H1 (cell line): ENCODE measurements at regions not wholly inside any gene's neighbourhood (a gene's known extent, or its start where the extent isn't known, plus 50 kb on each side); places are given as distances from the start of the nearest gene placed in this dataset.

Experiments
- CTCF ChIA-PET: fragments of 300-600 bp; sonication (Branson Sonifier 250); formaldehyde crosslinking; loops from one replicate; lab custom pipeline; 2021; ENCODE audit not compliant: partially characterized antibody; lab: Charles Lee
- POLR2A ChIA-PET: fragments of 300-600 bp; sonication (Branson Sonifier 250); formaldehyde crosslinking; loops from one replicate; lab custom pipeline; 2021; ENCODE audit warnings: inconsistent platforms; ENCODE audit not compliant: partially characterized antibody; lab: Charles Lee
- DNase-seq, 2 experiments: peaks; one replicate each; pipeline versions ENCODE4 v3.0.0 to v3.0.0-alpha.2; 2010 to 2022; ENCODE audit warnings: low spot score in 2 of 2, low read depth in 1 of 2, mixed read lengths in 1 of 2
- FAIRE-seq: peaks from 2 replicates; lab custom pipeline; 2011; peaks lifted over from hg19 to GRCh38; lab: Jason Lieb, UNC
- H2AFZ ChIP-seq: 2 replicates; pipeline ENCODE4 v1.8.1; 2012; ENCODE audit warnings: low read length, inconsistent platforms
- H2AK5ac ChIP-seq: 2 replicates; pipeline ENCODE4 v1.6.1; 2013; ENCODE audit warnings: low read depth, low read length
- H2BK120ac ChIP-seq: replicated peaks from 2 replicates; pipeline ENCODE3; 2013; ENCODE audit warnings: low read depth, low read length, inconsistent platforms
- H2BK12ac ChIP-seq: 2 replicates; pipeline ENCODE4 v1.6.1; 2013; ENCODE audit warnings: low read depth, low read length
- H2BK15ac ChIP-seq: 2 replicates; pipeline ENCODE4 v1.6.1; 2013; ENCODE audit warnings: low read length
- H2BK20ac ChIP-seq: 2 replicates; pipeline ENCODE4 v1.6.1; 2013; ENCODE audit warnings: low read length
- H2BK5ac ChIP-seq: 2 replicates; pipeline ENCODE4 v1.6.1; 2013; ENCODE audit warnings: low read depth, low read length
- H3K14ac ChIP-seq: 2 replicates; pipeline ENCODE4 v1.6.1; 2013; ENCODE audit warnings: inconsistent platforms; ENCODE audit not compliant: insufficient read length
- H3K18ac ChIP-seq: 2 replicates; pipeline ENCODE4 v1.6.1; 2013; ENCODE audit warnings: low read length; ENCODE audit errors: extremely low read depth
- H3K23ac ChIP-seq: 2 replicates; pipeline ENCODE4 v1.6.1; 2013; ENCODE audit warnings: inconsistent platforms; ENCODE audit not compliant: insufficient read length
- H3K23me2 ChIP-seq: 2 replicates; pipeline ENCODE4 v1.6.1; 2013; ENCODE audit warnings: low read depth, low read length
- H3K27ac ChIP-seq: 2 replicates; pipeline ENCODE4 v1.6.1; 2011; ENCODE audit warnings: low read depth, low read length, inconsistent platforms
- H3K27me3 ChIP-seq, 4 experiments: replicated peaks in 1 of 4; 1 replicate in 1 of 4; 2 replicates in 3 of 4; pipeline versions ENCODE4 v1.6.1 to v1.8.1; 2011 to 2013; ENCODE audit warnings: low read length in 3 of 4, mild to moderate bottlenecking in 3 of 4, inconsistent platforms in 2 of 4, mixed read lengths in 2 of 4, moderate library complexity in 1 of 4; ENCODE audit not compliant: control insufficient read depth in 3 of 4, insufficient read depth in 3 of 4; ENCODE audit errors: extremely low read depth in 1 of 4
- H3K36me3 ChIP-seq, 4 experiments: 2 replicates each; pipeline versions ENCODE4 v1.6.1 to v1.8.1; 2011 to 2013; ENCODE audit warnings: mild to moderate bottlenecking in 4 of 4, low read length in 3 of 4, moderate library complexity in 2 of 4, control low read depth in 1 of 4, inconsistent platforms in 1 of 4; ENCODE audit not compliant: insufficient read depth in 4 of 4, control insufficient read depth in 2 of 4
- H3K4ac ChIP-seq: replicated peaks from 2 replicates; pipeline ENCODE3; 2013; ENCODE audit warnings: low read length, low read depth, mixed read lengths, inconsistent platforms; ENCODE audit not compliant: insufficient read length
- H3K4me1 ChIP-seq, 4 experiments: replicated peaks in 1 of 4; 1 replicate in 1 of 4; 2 replicates in 3 of 4; pipeline versions ENCODE4 v1.6.1 to v1.8.1; 2011 to 2013; ENCODE audit warnings: low read length in 3 of 4, inconsistent platforms in 2 of 4, mixed read lengths in 1 of 4; ENCODE audit not compliant: insufficient read depth in 4 of 4, control insufficient read depth in 3 of 4
- H3K4me2 ChIP-seq, 2 experiments: 2 replicates each; pipeline versions ENCODE4 v1.6.1 to v1.8.1; 2011 to 2013; ENCODE audit warnings: low read depth in 2 of 2, low read length in 2 of 2, control low read depth in 1 of 2, inconsistent platforms in 1 of 2, mild to moderate bottlenecking in 1 of 2; ENCODE audit not compliant: insufficient read depth in 1 of 2
- H3K4me3 ChIP-seq, 4 experiments: fragments of 200-600, 300-600 bp in 1 of 4; sonication (generic), shearing (Covaris generic), sonication (Bioruptor Twin) in 1 of 4; 2 replicates each; pipeline versions ENCODE4 v1.5.1 to v1.8.1; 2011 to 2016; ENCODE audit warnings: low read length in 4 of 4, low read depth in 3 of 4, control low read depth in 2 of 4, inconsistent platforms in 2 of 4, mild to moderate bottlenecking in 2 of 4, mixed read lengths in 1 of 4, moderate library complexity in 1 of 4; ENCODE audit not compliant: insufficient read depth in 2 of 4; ENCODE audit errors: extremely low read depth in 1 of 4
- H3K56ac ChIP-seq: replicated peaks from 2 replicates; pipeline ENCODE3; 2013; ENCODE audit warnings: low read depth, mild to moderate bottlenecking, mixed read lengths, low read length, inconsistent platforms; ENCODE audit not compliant: insufficient read length
- H3K79me1 ChIP-seq: 2 replicates; pipeline ENCODE4 v1.6.1; 2013; ENCODE audit warnings: low read depth, low read length, control low read depth
- H3K79me2 ChIP-seq, 2 experiments: 2 replicates each; pipeline versions ENCODE4 v1.6.1 to v1.8.1; 2012 to 2013; ENCODE audit warnings: low read length in 2 of 2, mild to moderate bottlenecking in 2 of 2, inconsistent platforms in 1 of 2; ENCODE audit not compliant: insufficient read depth in 2 of 2, control insufficient read depth in 1 of 2
- H3K9ac ChIP-seq, 4 experiments: replicated peaks in 1 of 4; 1 replicate in 1 of 4; 2 replicates in 3 of 4; pipeline versions ENCODE4 v1.6.1 to v1.8.1; 2011 to 2013; ENCODE audit warnings: low read depth in 3 of 4, low read length in 3 of 4, control low read depth in 2 of 4, mild to moderate bottlenecking in 2 of 4, moderate library complexity in 2 of 4, inconsistent platforms in 1 of 4; ENCODE audit errors: extremely low read depth in 1 of 4
- H3K9me3 ChIP-seq, 2 experiments: 2 replicates each; pipeline versions ENCODE4 v1.6.1 to v1.8.1; 2012 to 2013; ENCODE audit warnings: mild to moderate bottlenecking in 2 of 2, moderate library complexity in 2 of 2, control low read depth in 1 of 2, inconsistent platforms in 1 of 2, low read depth in 1 of 2, low read length in 1 of 2, mixed read lengths in 1 of 2; ENCODE audit not compliant: insufficient read depth in 2 of 2
- H4K20me1 ChIP-seq, 2 experiments: replicated peaks in 1 of 2; 2 replicates each; pipeline versions ENCODE3 to v1.8.1; 2011 to 2013; ENCODE audit warnings: inconsistent platforms in 2 of 2, low read length in 2 of 2, mild to moderate bottlenecking in 1 of 2; ENCODE audit not compliant: insufficient read depth in 2 of 2, control insufficient read depth in 1 of 2
- H4K5ac ChIP-seq: 2 replicates; pipeline ENCODE4 v1.6.1; 2013; ENCODE audit warnings: low read length, low read depth, mixed read lengths, inconsistent platforms; ENCODE audit not compliant: insufficient read length
- H4K8ac ChIP-seq: 2 replicates; pipeline ENCODE4 v1.8.0; 2013; ENCODE audit warnings: mild to moderate bottlenecking, moderate library complexity, low read length, inconsistent platforms; ENCODE audit not compliant: insufficient read depth; ENCODE audit errors: extremely low read depth
- H4K91ac ChIP-seq: replicated peaks from 2 replicates; pipeline ENCODE3; 2013; ENCODE audit warnings: low read length, mixed read lengths, inconsistent platforms; ENCODE audit not compliant: insufficient read length
- BACH1 ChIP-seq: IDR thresholded peaks from 2 replicates; pipeline ENCODE4 v1.6.1; 2012; ENCODE audit warnings: low read length, improper control_type of control experiment
- CBX8 ChIP-seq: fragments of 300-800, 300-1000 bp; sonication (generic); IDR thresholded peaks from 2 replicates; pipeline ENCODE4 v1.7.1; 2016; ENCODE audit warnings: low read depth, low read length, borderline replicate concordance
- CTBP2 ChIP-seq: IDR thresholded peaks from 2 replicates; pipeline ENCODE4 v1.7.0; 2011; ENCODE audit warnings: borderline replicate concordance, mild to moderate bottlenecking, moderate library complexity, mixed read lengths, low read length; ENCODE audit not compliant: insufficient read depth, insufficient read length
- EP300 ChIP-seq, 2 experiments: IDR thresholded peaks; 1 replicate in 1 of 2; 2 replicates in 1 of 2; pipeline ENCODE4 v1.6.1; 2011 to 2012; ENCODE audit warnings: low read depth in 2 of 2, low read length in 2 of 2, mild to moderate bottlenecking in 2 of 2, borderline replicate concordance in 1 of 2, inconsistent platforms in 1 of 2, moderate library complexity in 1 of 2
- EZH2 ChIP-seq: fragments of 200-600 bp; sonication (generic); IDR thresholded peaks from 2 replicates; pipeline ENCODE4 v1.7.1; 2012; ENCODE audit warnings: low read depth, mild to moderate bottlenecking, moderate library complexity, low read length, inconsistent platforms; ENCODE audit not compliant: severe bottlenecking
- HDAC2 ChIP-seq, 2 experiments: fragments of 300-600 bp in 1 of 2; sonication (generic) in 1 of 2; IDR thresholded peaks; 2 replicates each; pipeline ENCODE4 v1.6.1; 2011 to 2012; ENCODE audit warnings: low read depth in 2 of 2, low read length in 2 of 2, mild to moderate bottlenecking in 2 of 2, moderate library complexity in 2 of 2, borderline replicate concordance in 1 of 2, inconsistent platforms in 1 of 2
- KDM5A ChIP-seq: fragments of 200-600 bp; IDR thresholded peaks from 2 replicates; pipeline ENCODE4 v1.7.1; 2012; ENCODE audit warnings: mild to moderate bottlenecking, low read length, inconsistent platforms, mixed read lengths
- MAFK ChIP-seq: IDR thresholded peaks from 2 replicates; pipeline ENCODE4 v1.6.1; 2012; ENCODE audit warnings: low read depth, mild to moderate bottlenecking, improper control_type of control experiment, low read length
- POLR2A ChIP-seq, 2 experiments: IDR thresholded peaks; 1 replicate in 1 of 2; 2 replicates in 1 of 2; pipeline ENCODE4 v1.6.1; 2011; ENCODE audit warnings: low read depth in 2 of 2, low read length in 2 of 2, mild to moderate bottlenecking in 2 of 2; ENCODE audit errors: control extremely low read depth in 1 of 2
- RXRA ChIP-seq: IDR thresholded peaks from 2 replicates; pipeline ENCODE4 v1.6.1; 2011; ENCODE audit warnings: low read depth, mild to moderate bottlenecking, low read length, moderate library complexity; ENCODE audit not compliant: insufficient read depth
- SP2 ChIP-seq: IDR thresholded peaks from 2 replicates; pipeline ENCODE4 v1.6.1; 2012; ENCODE audit warnings: mild to moderate bottlenecking, low read length, inconsistent platforms
- SUZ12 ChIP-seq: fragments of 200-600 bp; sonication (generic); IDR thresholded peaks from 2 replicates; pipeline ENCODE4 v1.6.1; 2012; ENCODE audit warnings: mild to moderate bottlenecking, inconsistent platforms, low read length, moderate library complexity, mixed read lengths
- TCF12 ChIP-seq: IDR thresholded peaks from 2 replicates; pipeline ENCODE4 v1.6.1; 2011; ENCODE audit warnings: low read depth, mild to moderate bottlenecking, low read length
- WGBS, 2 experiments: shearing (Covaris generic) in 1 of 2; methylation state at CpG; one replicate each; pipeline versions ENCODE4 v1.1.6 to v1.1.7; 2013 to 2015; ENCODE audit warnings: low lambda C conversion rate in 2 of 2, mixed read lengths in 2 of 2, inconsistent platforms in 1 of 2, low coverage in 1 of 2, missing lambda C conversion rate in 1 of 2; ENCODE audit not compliant: insufficient replicate concordance in 2 of 2, insufficient coverage in 1 of 2, insufficient read length in 1 of 2; ENCODE audit errors: extremely low coverage in 1 of 2, missing lambda C conversion rate in 1 of 2; 5-methylcytosine and 5-hydroxymethylcytosine counted together
- TF ChIP-seq, protein P1 (sequence below): IDR thresholded peaks from 2 replicates; pipeline ENCODE4 v1.6.1; 2012; ENCODE audit warnings: inconsistent platforms

- Histone ChIP-seq H3K4me2 (no peak overlapping the region), H2AFZ (no peak overlapping the region), H3K23me2 (no peaks in the 10 kb centered on the region), H3K9ac (no peak overlapping the region), H2BK20ac (no peak overlapping the region), H4K5ac (no peak overlapping the region), H4K20me1 (no peaks in the 10 kb centered on the region), H3K4me1 (no peaks in the 10 kb centered on the region), H3K79me1 (no peaks in the 10 kb centered on the region), H3K23ac (no peak overlapping the region), H4K8ac (no peak overlapping the region), H3K27ac (no peak overlapping the region), H4K91ac (no peak overlapping the region), H3K56ac (no peak overlapping the region), H2BK15ac (no peak overlapping the region), H3K9me3 (peaks cover 0 to 3% of the 10 kb centered on the region in 2 experiments; a peak in 1 of 4 replicates), H2BK12ac (no peak overlapping the region), H3K27me3 (no peaks in the 10 kb centered on the region; a peak in 1 of 7 replicates), H3K14ac (no peak overlapping the region), H3K4ac (no peak overlapping the region), H2BK120ac (no peak overlapping the region), H3K4me3 (no peak overlapping the region), H2AK5ac (no peak overlapping the region), H3K18ac (no peak overlapping the region), H3K36me3 (no peaks in the 10 kb centered on the region), H2BK5ac (no peak overlapping the region), H3K79me2 (no peaks in the 10 kb centered on the region)
- 91% methylated on average over 9 of the region's 9 CpGs; no CpG with 5 or more reads in 1 of the 2 experiments for WGBS, 2 experiments
- ChIA-PET CTCF (interaction anchor here (0.7 to 1.8 kb wide), 10 partner anchors 8 to 286 kb away, joined by 3 to 5 read pairs (median 4); no protein-coding TSS in a partner anchor), POLR2A (no interaction called here)
- FAIRE-seq (no peak), DNase-seq (peak in 1 of 2 experiments; percentile 29)
- TF ChIP-seq KDM5A (no peak), RXRA (no peak), POLR2A (IDR thresholded peaks at IDR 0.05; ENCODE audit: control extremely low read depth in 1 of 2, low read depth in 2 of 2, low read length in 2 of 2) (no peak), EZH2 (no peak), TCF12 (no peak), SP2 (no peak), SUZ12 (no peak), EP300 (IDR thresholded peaks at IDR 0.05; ENCODE audit: borderline replicate concordance in 1 of 2, low read depth in 2 of 2, low read length in 2 of 2) (no peak), BACH1 (no peak), CBX8 (no peak), CTBP2 (no peak), MAFK (no peak), HDAC2 (IDR thresholded peaks at IDR 0.05; ENCODE audit: borderline replicate concordance in 1 of 2, low read depth in 2 of 2, low read length in 2 of 2) (no peak)
- TF ChIP-seq, protein P1, sequence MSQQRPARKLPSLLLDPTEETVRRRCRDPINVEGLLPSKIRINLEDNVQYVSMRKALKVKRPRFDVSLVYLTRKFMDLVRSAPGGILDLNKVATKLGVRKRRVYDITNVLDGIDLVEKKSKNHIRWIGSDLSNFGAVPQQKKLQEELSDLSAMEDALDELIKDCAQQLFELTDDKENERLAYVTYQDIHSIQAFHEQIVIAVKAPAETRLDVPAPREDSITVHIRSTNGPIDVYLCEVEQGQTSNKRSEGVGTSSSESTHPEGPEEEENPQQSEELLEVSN = no peak
Observed at GRCh38 chr10:130421909-130422308, 285.7 kb downstream of the GLRX3 start.
